ENCODE measurements at regions not wholly inside any gene's neighbourhood (a gene's known extent, or its start where the extent isn't known, plus 50 kb on each side); places are given as distances from the start of the nearest gene placed in this dataset.
A peak's percentile ranks its signal among the peaks of the same experiment; 100 is the strongest.
"Not testable (repeated sequence)": the region's sequence is repeated elsewhere in the genome, so short reads cannot be mapped to it uniquely, and the experiment has no call there.

DNA sequence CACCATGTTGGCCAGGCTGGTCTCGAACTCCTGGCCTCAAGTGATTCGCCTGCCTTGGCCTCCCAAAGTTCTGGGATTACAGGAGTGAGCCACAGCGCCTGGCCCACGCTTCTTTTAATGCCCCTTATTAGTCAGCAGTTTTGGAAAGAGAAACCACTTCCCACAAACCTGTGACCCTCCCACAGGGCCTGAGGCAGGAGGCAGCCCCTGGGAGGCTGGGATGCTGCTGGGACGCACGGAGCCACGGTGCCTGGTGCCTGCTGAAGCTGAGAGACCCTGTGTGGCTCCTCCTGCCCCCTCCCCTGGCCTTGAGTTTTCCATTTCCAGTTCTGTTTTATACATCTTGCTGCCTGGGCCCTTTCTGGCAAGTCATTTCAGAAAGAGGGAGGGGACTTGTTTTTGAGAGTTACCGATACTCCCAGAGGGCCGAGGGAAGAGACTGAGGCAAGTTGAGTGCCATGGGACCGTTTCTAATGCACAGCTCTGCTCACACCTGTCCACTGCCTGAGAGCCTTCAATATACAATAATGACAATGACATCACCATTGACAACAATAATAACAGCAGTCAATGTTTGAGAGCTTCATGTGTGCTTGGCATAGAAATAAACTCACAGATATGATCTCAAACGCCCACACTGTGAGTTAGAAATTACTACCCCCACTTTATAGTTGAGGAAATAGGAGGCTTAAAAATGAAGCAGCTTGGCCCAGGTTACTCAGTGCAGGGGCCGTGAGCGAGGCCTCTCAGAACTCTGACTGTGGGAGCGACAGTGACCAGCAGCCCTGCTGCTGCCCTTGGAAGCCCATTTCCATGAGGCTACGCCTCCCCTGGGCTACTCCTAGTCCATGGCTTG is 78.1 kb upstream of the YWHAQ start:
- peak; percentile 56 for DNase-seq (ENCODE audit: low read depth)

DNA sequence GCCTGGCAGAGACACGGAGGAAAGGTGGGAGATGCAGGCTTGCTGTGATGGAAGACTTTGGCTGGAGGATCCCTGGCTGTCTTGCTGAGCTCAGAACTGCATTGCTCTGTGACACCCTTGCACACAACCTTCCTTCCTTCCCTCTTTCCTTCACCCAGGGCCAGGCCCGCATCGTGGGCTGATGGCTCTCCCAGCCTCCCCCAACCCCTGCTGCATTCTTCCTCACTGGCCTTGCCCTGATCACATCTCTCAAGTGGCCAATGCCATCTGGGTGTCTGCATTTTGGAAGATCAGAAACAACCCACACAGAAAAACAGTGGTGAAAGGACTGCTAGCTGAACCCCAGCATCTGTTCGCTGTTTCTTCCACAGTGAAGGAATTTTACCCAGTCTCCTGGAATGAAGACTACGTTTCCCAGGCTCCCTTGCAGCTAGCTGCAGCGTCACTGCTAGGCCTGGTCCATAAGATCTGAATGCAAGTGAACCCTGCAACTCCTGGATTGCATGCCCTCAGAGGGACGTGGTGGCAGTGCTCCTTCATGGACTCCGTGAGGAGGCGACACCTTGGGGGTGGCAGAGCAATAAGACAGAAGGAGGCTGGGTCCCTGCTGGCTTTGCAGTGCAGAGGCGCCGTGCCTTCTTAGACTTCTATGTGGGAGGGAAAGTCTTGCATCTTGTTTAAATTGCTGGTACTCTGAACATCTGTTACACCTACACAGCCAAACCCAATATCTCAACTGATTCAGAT is 78.9 kb upstream of the YWHAQ start:
- no peak for DNase-seq (ENCODE audit: low read depth)

DNA sequence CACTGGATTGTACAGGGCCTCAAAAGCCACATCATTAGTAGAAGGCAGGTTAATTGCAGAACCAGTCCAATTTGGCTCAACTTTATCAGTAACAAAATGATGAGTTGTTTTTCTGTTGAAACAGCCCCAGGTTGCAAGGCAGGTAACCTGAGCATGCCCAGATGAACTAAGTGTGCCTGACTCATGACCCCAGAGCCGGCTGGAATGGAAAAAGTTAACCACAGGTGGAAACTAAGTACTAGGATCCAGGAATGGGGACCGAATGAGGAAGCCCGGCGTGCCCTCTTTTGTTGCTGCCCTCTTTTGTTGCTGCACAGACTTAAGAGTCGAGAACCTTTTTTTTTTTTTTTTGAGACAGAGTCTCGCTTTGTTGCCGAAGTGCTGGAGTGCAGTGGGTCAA is 79.5 kb upstream of the YWHAQ start:
- no peak for DNase-seq (ENCODE audit: low read depth)

DNA sequence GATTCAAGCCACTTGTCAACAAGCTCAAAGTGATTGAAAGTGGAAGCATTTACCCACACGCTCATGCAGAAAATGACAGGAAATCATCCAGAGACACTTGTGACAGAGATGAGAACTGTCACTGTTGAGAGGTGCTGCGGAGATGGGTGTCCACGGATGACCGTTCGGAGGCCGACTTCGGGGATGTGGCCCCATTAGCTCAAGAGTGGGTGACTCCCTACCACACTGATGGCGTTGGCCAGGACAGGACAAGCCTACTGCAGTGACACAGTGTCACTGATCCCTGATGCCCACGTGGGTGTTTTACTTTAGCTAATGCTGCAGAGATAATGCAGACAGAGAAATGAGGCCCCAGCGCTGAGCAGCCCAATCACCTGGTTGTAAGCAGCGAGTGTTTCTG is 81.5 kb upstream of the YWHAQ start:
- no peak for DNase-seq (ENCODE audit: low read depth)

DNA sequence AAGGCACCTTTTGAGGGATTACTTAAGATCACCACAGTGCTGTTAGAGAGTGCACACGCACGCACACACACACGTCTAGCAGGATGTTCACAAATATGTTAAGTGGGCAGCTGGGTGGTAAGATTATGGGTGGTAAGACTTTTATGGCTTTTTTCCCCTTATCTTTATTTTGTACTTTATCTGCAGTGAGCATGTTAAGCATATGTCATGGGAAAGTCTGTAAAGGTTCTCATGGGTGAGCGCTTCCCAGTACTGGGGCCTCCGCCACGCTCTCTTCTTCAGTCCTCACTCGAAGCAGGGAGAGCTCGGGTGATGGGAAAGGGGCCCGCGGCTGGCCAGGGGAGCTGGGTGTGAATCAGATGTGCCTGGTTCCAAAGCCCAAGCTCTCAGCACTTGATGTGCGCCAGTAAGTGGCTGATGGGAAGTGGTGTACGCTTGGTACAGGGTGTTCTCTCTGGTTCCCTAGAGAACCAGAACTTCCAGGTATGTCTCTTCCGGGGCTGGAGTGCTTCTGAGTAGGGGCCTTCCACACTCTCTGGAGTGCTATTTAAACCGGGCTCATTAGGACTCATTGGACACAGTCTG is 83.9 kb upstream of the YWHAQ start:
- DNase-seq (ENCODE audit: low read depth) = no peak

DNA sequence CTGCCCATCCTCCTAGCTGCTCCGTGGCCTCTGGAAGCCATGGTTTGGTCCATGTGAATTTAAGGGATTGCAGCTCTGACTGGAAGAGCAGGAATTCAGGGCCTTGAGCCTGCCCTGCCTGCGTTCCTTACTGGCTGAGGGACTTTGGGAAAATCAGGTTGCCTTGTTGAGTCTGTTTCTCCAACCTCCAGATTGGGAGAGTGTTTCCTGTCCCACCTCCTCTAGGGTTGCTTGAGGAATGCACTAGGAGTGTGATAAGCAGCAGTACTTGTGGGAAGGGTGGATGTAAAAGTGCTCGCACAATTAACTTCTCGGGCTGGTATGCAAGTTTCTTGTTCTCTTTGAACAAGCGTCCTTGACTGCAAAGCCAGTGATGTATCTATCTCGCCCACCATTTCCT is 84.4 kb upstream of the YWHAQ start:
- no peak for DNase-seq (ENCODE audit: low read depth)

DNA sequence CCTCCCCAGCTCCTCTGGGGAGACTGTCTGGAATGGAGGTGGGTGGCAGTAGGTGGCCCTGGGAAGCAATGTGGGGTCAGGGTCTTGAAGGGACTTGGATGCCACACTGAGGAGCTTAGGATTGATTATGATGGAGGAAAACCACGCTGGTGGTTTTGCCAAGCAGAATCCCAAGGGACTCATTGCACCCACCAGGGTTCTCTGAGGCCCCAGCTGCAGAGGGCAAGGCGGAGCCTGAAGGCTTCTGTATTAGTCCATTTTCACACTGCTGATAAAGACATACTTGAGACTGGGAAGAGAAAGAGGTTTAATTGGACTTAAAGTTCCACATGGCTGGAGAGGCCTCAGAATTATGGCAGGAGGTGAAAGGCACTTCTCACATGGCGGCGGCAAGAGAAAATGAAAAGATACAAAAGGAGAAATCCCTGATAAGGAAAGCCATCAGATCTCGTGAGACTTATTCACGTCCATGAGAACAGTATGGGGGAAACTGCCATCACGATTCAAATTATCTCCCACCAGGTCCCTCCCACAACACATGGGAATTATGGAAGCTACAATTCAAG is 87.2 kb upstream of the YWHAQ start:
- DNase-seq (ENCODE audit: low read depth) = no peak

DNA sequence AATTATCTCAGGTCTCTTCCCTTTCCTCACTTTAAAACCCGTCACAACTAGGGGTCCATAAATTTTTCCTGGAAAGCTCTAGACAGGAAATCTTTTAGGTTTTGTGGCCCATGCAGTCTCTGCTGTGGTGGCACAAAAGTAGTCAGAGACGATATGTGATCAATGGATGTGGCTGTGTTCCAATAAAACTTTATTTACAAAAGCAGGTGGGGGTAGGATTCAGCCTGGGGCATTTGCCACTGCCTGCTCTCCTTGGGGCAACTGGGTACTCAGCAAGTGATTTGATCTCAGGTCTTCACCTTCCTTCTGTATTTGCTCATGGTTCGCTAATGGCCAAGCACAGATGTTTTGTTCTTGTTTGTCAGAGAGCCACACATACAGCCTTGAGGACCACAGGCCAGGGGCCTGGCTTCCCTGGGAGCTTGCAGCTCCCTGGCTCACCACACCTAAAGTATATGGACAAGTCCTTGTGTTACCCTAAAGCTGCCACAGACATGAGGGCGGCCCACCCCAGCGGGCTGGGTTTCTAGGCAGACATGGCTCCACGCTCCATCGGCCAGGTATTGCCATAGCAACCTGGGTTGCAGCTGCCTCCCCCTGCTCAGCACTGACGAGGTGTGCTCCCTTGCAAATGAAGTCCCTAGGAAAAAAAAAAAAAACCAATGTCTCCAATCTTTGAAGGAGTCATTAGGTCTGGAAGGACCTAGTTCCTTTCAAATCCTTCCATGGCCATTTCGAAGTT is 89.7 kb upstream of the YWHAQ start:
- DNase-seq (ENCODE audit: low read depth) = no peak

DNA sequence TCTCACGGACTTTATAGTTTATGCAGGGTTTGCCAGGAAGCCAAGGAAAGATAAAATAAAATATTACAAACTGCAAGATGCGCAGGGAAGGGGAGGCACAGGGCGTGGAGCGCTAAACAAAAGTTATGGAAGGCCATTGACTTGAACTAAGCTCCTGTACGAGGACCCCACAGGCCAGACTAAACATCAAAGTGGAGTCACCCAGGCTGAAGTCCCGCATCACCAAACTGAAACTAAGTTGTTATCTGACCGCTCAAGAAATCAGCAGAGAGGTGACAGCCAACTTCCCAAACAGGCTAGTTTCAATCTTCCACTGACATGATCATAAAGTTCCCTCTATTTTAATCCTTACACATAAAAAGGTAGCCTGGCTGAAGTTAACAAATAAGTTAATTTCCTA is 90.5 kb upstream of the YWHAQ start:
- DNase-seq (ENCODE audit: low read depth) = no peak

DNA sequence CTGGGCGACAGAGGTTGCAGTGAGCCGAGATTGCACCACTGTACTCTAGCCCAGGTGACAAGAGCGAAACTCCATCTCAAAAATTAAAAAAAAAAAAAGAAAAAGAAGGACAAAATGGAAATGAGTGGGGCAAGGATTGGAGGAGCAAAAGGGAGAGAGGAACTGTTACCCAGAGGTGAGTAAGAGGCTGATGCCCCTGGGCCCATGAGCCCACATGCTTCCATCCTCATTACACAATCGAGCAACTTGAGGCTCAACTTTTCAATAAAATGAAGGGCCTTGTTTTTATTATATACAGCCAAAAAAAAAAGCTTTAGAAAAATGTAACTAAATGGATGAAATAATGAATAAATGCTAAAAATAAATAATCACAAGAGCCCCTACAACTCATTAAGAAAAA is 91.7 kb upstream of the YWHAQ start:
- no peak for DNase-seq (ENCODE audit: low read depth)

DNA sequence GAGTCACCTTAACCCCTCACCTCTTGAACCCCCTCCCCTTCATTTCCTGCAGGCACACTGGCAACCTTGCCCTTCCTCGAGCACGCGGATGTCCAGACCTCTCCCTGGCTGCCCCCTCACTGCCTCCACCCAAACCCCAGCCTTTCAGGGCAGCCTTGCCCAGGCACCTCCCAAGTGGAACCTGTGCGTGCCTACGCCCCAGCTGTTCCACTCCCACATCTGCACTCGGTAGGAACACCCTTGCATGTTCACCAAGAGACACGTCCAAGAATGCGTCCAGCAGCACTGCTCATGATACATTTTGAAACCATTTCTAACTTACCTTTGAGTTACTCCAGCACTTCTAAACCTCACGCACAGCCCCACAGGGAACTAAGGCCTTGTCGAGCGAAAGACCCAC is 93.8 kb upstream of the YWHAQ start:
- no peak for DNase-seq (ENCODE audit: low read depth)

DNA sequence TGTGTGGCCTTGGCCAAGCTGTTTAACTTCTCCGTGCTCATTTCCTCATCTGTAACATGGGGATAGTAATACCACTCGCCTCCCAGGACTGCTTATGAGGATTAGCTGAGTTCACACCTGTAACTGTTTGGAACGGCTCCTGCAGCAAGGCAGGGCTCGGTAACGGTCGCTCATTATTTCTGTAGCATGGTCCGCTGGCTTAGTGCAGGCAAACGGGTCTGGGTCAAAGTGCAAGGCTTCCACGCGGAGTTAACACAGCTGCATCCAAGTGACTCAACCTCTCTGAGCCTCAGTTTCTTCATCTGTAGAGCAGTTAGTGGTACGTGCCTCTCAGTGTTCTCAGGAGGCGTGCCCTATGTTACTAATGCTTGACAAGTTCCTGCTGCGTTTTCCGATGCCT is 94.3 kb upstream of the YWHAQ start:
- no peak for DNase-seq (ENCODE audit: low read depth)

DNA sequence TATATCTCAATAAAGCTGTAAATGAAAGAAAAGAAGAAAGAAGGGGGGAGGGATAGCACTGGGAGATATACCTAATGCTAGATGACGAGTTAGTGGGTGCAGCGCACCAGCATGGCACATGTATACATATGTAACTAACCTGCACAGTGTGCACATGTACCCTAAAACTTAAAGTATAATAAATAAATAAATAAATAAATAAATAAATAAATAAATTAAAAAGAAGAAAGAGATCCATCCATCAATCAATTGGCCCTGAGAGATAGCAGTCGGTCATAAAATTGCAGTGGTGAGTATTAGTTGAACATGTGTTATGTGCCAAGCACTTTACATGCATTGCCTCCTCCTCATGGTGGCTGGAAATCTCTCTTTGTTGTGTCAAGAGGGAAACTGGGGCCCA is 95.2 kb upstream of the YWHAQ start:
- not testable (repeated sequence) for DNase-seq (ENCODE audit: low read depth)

DNA sequence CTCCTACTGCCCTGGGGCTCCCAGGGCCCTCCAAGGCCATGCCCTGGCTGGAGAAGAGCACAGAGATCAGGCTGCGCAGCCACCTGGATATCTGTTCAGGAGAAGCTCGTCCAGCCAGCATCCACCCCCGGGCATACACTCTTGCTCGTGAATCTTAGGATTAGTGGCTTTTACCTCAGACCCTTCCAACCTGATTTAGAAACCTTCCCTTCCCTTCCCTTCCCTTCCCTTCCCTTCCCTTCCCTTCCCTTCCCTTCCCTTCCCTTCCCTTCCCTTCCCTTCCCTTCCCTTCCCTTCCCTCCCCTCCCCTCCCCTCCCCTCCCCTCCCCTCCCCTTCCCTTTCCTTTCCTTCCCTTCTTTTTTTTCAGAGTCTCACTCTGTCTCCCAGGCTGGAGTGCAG is 99.7 kb upstream of the YWHAQ start:
- DNase-seq (ENCODE audit: low read depth) = not testable (repeated sequence)

DNA sequence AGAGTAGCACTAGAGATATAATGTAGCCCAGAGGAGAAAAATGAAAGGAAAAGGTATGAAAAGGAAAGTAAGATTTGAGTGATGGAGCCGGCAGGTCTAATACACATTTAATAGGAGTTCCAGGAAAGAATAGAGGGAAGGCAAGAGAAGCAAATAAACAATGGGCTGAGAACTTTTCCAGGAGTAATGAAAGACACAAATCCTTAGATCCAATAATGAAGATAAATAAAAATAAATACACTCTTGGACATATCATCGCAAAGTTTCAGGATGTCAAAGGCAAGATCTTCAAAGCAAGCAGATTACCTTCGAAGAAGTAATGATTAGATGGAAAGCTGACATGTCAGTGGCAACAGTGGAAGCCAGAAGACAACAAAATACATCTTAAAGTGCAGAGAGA is 102.0 kb upstream of the YWHAQ start:
- DNase-seq (ENCODE audit: low read depth) = no peak

DNA sequence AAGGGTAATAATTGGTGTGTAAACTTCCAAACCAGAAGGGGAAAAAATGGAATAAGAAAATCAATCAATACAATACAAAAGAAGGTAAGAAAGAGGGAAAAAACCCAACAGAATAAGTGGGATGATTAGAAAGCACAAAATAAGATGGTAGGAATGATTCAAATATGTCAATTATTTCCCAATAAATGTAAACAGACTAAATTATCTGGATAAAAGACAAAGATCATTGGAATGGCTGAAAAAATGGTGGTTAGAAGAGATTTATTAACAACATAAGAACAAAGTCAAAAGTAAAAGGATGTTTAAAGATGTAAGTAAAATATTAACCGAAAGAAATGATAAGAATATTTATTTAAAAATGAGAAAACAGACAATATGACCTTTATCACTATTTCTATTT is 103.5 kb upstream of the YWHAQ start:
- DNase-seq (ENCODE audit: low read depth) = no peak

DNA sequence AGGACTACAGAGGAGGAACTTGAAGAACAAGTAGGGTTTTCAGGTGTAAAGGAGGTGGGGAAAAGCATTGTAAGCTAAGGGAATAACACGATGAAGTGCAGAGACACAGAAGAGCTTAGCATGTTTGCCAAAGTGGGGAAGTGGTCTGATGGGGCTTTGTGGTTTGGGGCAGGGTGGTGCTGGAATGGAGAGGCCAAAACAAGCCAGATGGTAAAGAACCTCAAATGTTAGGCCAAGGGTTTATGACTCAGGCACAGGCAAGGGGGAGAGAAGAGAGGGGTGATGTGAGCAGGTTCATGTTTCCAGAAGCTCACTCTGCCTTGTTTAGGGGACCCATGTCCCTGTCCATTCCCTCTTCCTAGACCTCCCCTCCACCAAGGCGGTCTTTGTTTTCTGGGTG is 104.5 kb upstream of the YWHAQ start:
- no peak for DNase-seq (ENCODE audit: low read depth)

DNA sequence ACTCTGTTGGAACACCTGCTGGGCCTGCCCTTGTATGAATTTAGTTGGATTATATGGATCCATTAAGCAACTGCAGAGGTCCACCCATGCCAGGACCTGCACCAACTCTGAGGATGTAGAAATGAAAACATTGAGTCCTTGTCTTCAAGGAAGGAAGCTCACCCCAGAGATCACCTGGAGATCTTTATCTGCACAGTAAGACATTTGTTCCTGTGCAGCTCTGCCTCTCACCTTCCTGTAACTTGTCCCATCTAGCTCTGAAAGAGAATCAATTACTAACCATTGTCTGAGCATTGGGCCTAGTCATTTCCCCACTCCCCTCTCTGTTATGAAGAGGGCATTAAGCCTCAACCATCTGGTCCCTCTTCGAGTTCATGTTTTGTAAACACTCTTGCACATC is 105.2 kb upstream of the YWHAQ start:
- no peak for DNase-seq (ENCODE audit: low read depth)

DNA sequence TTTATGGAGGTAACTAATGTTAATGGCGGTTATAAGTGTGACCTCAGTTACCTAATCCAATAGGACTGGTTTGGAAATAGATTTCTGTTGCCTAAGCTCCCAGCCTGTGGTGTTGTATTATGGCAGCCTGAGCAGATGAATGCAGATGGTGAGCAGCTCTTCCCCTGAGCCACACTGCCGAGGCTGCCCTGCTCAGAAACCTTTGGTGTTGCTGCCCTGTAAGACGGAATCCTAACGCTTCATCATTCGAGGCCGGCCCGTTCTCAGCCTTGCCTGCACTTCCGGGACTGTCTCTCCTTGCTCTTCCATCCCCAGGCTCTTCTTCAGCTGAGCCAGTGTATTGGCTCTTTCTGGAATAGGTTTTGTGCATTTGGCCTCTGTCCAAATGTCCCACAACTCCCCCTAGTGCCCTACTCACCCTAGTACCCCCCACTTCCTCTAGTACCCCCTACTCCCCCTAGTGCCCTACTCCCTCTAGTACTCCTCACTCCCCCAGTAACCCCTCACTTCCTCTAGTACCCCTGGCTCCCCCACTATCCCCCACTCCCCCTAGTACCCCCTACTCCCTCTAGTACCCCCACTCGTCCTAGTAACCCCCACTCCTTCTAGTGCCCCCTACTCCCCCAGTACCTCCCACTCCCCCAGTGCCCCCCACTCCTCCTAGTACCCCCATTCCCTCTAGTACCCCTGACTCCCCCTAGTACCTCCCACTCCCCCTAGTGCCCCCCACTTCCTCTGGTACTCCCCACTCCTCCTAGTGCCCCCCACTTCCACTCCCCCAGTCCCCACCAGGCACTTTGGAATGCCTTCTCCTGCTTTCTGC is 106.0 kb upstream of the TAF1B start:
- no peak for DNase-seq (ENCODE audit: low read depth)

DNA sequence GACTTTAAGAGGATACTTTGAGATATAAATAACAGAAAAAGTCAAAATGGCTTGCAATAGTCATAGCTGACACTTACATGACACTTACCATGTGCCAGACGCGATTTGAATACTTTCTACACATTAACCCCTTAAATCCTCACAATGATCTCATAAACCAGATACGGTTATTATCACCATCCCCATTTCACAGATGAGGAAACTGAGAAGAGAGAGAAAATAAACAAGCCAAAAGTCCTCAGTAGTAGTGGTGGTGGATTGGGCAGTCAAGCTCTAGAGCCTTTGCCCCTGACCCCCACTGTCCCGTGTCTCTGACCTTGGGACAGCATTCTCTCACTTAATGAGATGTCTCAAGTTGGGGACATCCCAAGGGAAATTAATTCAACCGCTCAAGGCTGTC is 105.2 kb upstream of the TAF1B start:
- no peak for DNase-seq (ENCODE audit: low read depth)

Measured in activated T-cell treated with anti-CD3 and anti-CD28 coated beads for 48 hours (primary cell).